Neural crest cell (in vitro differentiated cells): ENCODE measurements at regions not wholly inside any gene's neighbourhood (a gene's known extent, or its start where the extent isn't known, plus 50 kb on each side); places are given as distances from the start of the nearest gene placed in this dataset.

ENCODE experiments used
- DNase-seq: peaks from one replicate; pipeline ENCODE4 v3.0.0; 2021; ENCODE audit warnings: low read depth, mixed read lengths, low spot score
- H3K27ac Mint-ChIP-seq: one replicate; pipeline ENCODE4 v1.8.0; 2021; ENCODE audit warnings: mild to moderate bottlenecking, mixed read lengths; ENCODE audit not compliant: unreplicated experiment
- H3K27me3 Mint-ChIP-seq: 2 replicates; pipeline ENCODE4 v1.8.0; 2021; ENCODE audit warnings: low read depth, mild to moderate bottlenecking, mixed read lengths
- H3K36me3 Mint-ChIP-seq: 2 replicates; pipeline ENCODE4 v1.8.0; 2021; ENCODE audit warnings: low read depth, mild to moderate bottlenecking, mixed read lengths
- H3K4me1 Mint-ChIP-seq: 2 replicates; pipeline ENCODE4 v1.8.0; 2021; ENCODE audit warnings: mixed read lengths
- H3K4me3 Mint-ChIP-seq: one replicate; pipeline ENCODE4 v1.8.0; 2021; ENCODE audit warnings: mild to moderate bottlenecking, mixed read lengths
- H3K9me3 Mint-ChIP-seq: 2 replicates; pipeline ENCODE4 v1.8.0; 2021; ENCODE audit warnings: mixed read lengths
- CTCF ChIP-seq: fragments of 200-600 bp; sonication (generic); conservative IDR thresholded peaks from 2 replicates; pipeline ENCODE4 v1.5.0; 2021; ENCODE audit warnings: antibody characterized with exemption, mild to moderate bottlenecking

- Mint-ChIP-seq H3K27me3 (peaks cover 16% of the 10 kb centered on the region), H3K9me3 (no peaks in the 10 kb centered on the region), H3K4me3 (no peak overlapping the region), H3K4me1 (no peaks in the 10 kb centered on the region), H3K36me3 (no peaks in the 10 kb centered on the region), H3K27ac (no peak overlapping the region)
- TF ChIP-seq CTCF: no peak
- DNase-seq: no peak
Observed at GRCh38 chr1:98032958-98033357, 112.1 kb upstream of the DPYD start.

- TF ChIP-seq CTCF: no peak
- DNase-seq: no peak
- H3K36me3 Mint-ChIP-seq: no peaks in the 10 kb centered on the region
- H3K27ac Mint-ChIP-seq: no peak overlapping the region
- no peaks in the 10 kb centered on the region for H3K9me3 Mint-ChIP-seq
- H3K4me3 Mint-ChIP-seq: no peak overlapping the region
- peaks cover 12% of the 10 kb centered on the region for H3K27me3 Mint-ChIP-seq
- H3K4me1 Mint-ChIP-seq: no peaks in the 10 kb centered on the region
Observed at GRCh38 chr1:98030976-98031375, 110.1 kb upstream of the DPYD start.

- H3K9me3 Mint-ChIP-seq: no peaks in the 10 kb centered on the region
- peaks cover 9% of the 10 kb centered on the region for H3K27me3 Mint-ChIP-seq
- no peak overlapping the region for H3K27ac Mint-ChIP-seq
- no peaks in the 10 kb centered on the region for H3K4me1 Mint-ChIP-seq
- TF ChIP-seq CTCF: no peak
- no peak for DNase-seq
- no peak overlapping the region for H3K4me3 Mint-ChIP-seq
- no peaks in the 10 kb centered on the region for H3K36me3 Mint-ChIP-seq
Observed at GRCh38 chr1:98030483-98030882, 109.6 kb upstream of the DPYD start.

GRCh38 chr1:98028800-98029199 lies 108.0 kb upstream of the DPYD start:
- no peak for DNase-seq
- Mint-ChIP-seq H3K36me3 (no peaks in the 10 kb centered on the region), H3K9me3 (no peaks in the 10 kb centered on the region), H3K4me1 (no peaks in the 10 kb centered on the region), H3K4me3 (no peak overlapping the region), H3K27me3 (peaks cover 1% of the 10 kb centered on the region), H3K27ac (no peak overlapping the region)
- TF ChIP-seq CTCF: no peak

- no peaks in the 10 kb centered on the region for H3K9me3 Mint-ChIP-seq
- DNase-seq: no peak
- H3K4me3 Mint-ChIP-seq: no peak overlapping the region
- no peaks in the 10 kb centered on the region for H3K27me3 Mint-ChIP-seq
- no peak overlapping the region for H3K27ac Mint-ChIP-seq
- no peaks in the 10 kb centered on the region for H3K4me1 Mint-ChIP-seq
- H3K36me3 Mint-ChIP-seq: no peaks in the 10 kb centered on the region
- no peak for TF ChIP-seq CTCF
Observed at GRCh38 chr1:98027103-98027705, 106.4 kb upstream of the DPYD start.
